ENCODE measurements at regions not wholly inside any gene's neighbourhood (a gene's known extent, or its start where the extent isn't known, plus 50 kb on each side); places are given as distances from the start of the nearest gene placed in this dataset.

DNA sequence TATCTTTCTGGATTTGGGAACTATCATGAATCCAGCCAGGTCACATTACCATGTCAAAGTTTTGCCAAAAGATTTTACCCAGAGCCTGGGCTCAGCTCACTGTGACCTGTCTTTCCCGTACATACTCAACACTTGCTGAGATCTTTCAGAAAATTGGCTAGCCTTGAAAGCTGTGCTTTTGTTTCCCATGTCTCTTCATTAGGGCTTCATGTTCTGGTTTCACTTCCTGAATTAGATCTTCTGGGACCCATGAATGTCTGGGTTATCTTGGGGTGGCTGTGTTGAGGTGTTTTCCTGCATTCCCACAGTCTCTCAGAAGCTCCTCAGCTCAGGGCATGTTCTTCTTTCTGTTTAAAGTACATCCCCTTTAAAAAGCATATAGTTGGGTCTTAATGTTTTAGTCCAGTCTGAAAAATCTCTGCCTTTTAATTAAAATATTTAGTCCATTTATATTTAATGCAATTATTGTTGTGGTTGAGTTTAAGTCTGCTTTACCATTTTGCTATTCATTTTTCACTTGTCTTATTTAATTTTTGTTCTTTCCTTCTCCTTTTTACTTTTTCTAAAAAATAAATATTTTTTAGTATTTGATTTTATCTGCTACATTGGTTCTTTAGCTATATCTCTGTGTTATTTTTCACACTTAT lies 242.7 kb downstream of the VRK1 start:
- TF ChIP-seq YY1 (IDR thresholded peaks at IDR 0.05; ENCODE audit: low read depth), result no peak
- no peak for TF ChIP-seq FOXM1 (IDR thresholded peaks at IDR 0.05; ENCODE audit: borderline replicate concordance, low read depth)
- TF ChIP-seq TCF12 (IDR thresholded peaks at IDR 0.05; ENCODE audit: low read depth), result no peak
- TF ChIP-seq EGR1 (IDR thresholded peaks at IDR 0.05), result no peak
- TF ChIP-seq EP300 (IDR thresholded peaks at IDR 0.05; ENCODE audit: borderline replicate concordance), result no peak
- TF ChIP-seq, protein P1, sequence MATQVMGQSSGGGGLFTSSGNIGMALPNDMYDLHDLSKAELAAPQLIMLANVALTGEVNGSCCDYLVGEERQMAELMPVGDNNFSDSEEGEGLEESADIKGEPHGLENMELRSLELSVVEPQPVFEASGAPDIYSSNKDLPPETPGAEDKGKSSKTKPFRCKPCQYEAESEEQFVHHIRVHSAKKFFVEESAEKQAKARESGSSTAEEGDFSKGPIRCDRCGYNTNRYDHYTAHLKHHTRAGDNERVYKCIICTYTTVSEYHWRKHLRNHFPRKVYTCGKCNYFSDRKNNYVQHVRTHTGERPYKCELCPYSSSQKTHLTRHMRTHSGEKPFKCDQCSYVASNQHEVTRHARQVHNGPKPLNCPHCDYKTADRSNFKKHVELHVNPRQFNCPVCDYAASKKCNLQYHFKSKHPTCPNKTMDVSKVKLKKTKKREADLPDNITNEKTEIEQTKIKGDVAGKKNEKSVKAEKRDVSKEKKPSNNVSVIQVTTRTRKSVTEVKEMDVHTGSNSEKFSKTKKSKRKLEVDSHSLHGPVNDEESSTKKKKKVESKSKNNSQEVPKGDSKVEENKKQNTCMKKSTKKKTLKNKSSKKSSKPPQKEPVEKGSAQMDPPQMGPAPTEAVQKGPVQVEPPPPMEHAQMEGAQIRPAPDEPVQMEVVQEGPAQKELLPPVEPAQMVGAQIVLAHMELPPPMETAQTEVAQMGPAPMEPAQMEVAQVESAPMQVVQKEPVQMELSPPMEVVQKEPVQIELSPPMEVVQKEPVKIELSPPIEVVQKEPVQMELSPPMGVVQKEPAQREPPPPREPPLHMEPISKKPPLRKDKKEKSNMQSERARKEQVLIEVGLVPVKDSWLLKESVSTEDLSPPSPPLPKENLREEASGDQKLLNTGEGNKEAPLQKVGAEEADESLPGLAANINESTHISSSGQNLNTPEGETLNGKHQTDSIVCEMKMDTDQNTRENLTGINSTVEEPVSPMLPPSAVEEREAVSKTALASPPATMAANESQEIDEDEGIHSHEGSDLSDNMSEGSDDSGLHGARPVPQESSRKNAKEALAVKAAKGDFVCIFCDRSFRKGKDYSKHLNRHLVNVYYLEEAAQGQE (IDR thresholded peaks at IDR 0.05; ENCODE audit: low read depth), result no peak
- no peak for TF ChIP-seq RAD21 (IDR thresholded peaks at IDR 0.05; ENCODE audit: low read depth)
- TF ChIP-seq, protein P2, sequence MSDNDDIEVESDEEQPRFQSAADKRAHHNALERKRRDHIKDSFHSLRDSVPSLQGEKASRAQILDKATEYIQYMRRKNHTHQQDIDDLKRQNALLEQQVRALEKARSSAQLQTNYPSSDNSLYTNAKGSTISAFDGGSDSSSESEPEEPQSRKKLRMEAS (IDR thresholded peaks at IDR 0.05), result no peak
- TF ChIP-seq CEBPB (IDR thresholded peaks at IDR 0.05), result no peak
- TF ChIP-seq CREB1 (IDR thresholded peaks at IDR 0.05; ENCODE audit: low read depth), result no peak
- TF ChIP-seq ZBTB7A (IDR thresholded peaks at IDR 0.05; ENCODE audit: low read depth), result no peak
- no peak for TF ChIP-seq TEAD4 (IDR thresholded peaks at IDR 0.05)
- TF ChIP-seq TAF1 (IDR thresholded peaks at IDR 0.05; ENCODE audit: low read depth), result no peak
